ENCODE measurements at regions not wholly inside any gene's neighbourhood (a gene's known extent, or its start where the extent isn't known, plus 50 kb on each side); places are given as distances from the start of the nearest gene placed in this dataset.

- H3K9me3 Mint-ChIP-seq (ENCODE audit: low read depth) = no peaks in the 10 kb centered on the region
- ChIA-PET POLR2A (no interaction called here), CTCF (no interaction called here)
- H3K4me3 Mint-ChIP-seq = no peak overlapping the region
- H3K27me3 Mint-ChIP-seq = peaks cover 2% of the 10 kb centered on the region
- no peaks in the 10 kb centered on the region for H3K36me3 Mint-ChIP-seq (ENCODE audit: low read depth)
- H3K4me1 Mint-ChIP-seq = no peaks in the 10 kb centered on the region
- no peak overlapping the region for H3K27ac Mint-ChIP-seq
- DNase-seq = no peak
- intact Hi-C loops (cut with DNase I, micrococcal nuclease) = loop anchor here in 1 of 2 experiments (5.0 kb wide), 1 partner anchor 201 kb away; no protein-coding TSS in a partner anchor
- no peak for ATAC-seq
Observed at GRCh38 chr5:115386657-115387056, 90.2 kb upstream of the CCDC112 start.

DNA sequence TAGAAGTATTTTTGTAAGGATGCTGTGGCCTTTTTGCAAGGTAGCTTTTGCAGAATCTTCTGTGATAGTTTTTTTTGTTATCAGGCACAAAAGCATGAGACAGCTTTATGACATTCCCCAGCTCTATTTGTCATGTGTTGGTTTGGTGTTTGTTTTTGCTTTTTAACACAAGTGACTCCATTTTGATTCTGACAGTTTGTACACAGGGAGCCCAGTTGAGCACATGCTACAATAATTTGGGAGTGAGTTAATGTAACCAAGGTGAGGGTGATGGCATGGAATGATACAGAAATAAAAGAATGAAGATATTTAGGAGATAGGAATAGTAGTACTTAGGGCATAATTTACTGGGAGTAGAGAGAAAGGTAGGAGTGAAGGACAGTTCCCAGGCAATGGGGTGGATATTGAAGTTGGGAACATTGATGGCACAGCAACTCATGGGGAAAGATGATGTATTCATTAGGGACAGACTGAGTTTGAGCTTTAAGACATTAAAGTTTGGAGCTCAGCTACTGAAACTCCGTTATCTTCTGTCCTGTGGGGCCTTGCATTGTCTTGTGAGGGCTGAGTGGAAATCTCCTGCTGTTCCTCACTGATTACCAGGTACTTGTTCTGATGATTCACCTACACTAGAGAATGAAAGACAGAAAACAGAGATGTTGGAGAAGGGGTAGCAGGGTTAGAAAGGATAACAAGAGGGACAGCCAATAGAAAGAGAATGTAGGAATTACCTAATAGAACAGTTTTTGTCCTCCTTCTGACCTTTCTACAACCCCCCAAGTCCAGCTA lies 88.3 kb upstream of the CCDC112 start:
- H3K9me3 Mint-ChIP-seq (ENCODE audit: low read depth) = no peaks in the 10 kb centered on the region
- POLR2A ChIA-PET = no interaction called here

DNA sequence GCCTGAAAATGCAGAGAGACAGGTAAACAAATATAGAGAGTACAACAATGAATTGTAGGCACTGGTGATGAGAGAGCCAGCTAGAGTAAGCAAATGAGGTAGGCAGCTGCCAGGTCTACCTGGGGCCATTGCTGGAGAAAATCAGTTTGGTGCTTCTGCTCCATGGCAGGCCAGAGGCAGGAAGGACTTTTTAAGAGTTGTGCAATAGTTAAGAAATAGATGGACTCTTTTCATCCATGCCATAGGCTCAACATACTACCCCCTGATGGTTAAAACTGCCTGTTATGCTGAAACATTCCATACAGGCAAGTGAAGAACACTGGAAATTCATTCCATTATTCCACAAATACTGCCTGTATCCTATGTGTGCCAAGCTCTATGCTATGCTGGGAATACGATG lies 86.5 kb upstream of the CCDC112 start:
- Mint-ChIP-seq H3K36me3 (ENCODE audit: low read depth) (no peaks in the 10 kb centered on the region), H3K27ac (no peak overlapping the region), H3K9me3 (ENCODE audit: low read depth) (no peaks in the 10 kb centered on the region), H3K4me1 (peaks cover 7% of the 10 kb centered on the region), H3K27me3 (peaks cover 2% of the 10 kb centered on the region), H3K4me3 (no peak overlapping the region)
- ChIA-PET POLR2A (no interaction called here), CTCF (no interaction called here)
- intact Hi-C loops (cut with DNase I, micrococcal nuclease) = no loop called here
- DNase-seq (no peak), ATAC-seq (no peak)

More for the DNA sequence above, 88.3 kb upstream of the CCDC112 start:
- Mint-ChIP-seq H3K27ac (no peak overlapping the region), H3K36me3 (ENCODE audit: low read depth) (no peaks in the 10 kb centered on the region), H3K27me3 (peaks cover 2% of the 10 kb centered on the region), H3K4me1 (peaks cover under 1% of the 10 kb centered on the region), H3K4me3 (no peak overlapping the region)
- no peak for ATAC-seq
- intact Hi-C loops (cut with DNase I, micrococcal nuclease) = loop anchor here in 1 of 2 experiments (5.0 kb wide), 1 partner anchor 203 kb away; no protein-coding TSS in a partner anchor
- CTCF ChIA-PET = no interaction called here
- no peak for DNase-seq

DNA sequence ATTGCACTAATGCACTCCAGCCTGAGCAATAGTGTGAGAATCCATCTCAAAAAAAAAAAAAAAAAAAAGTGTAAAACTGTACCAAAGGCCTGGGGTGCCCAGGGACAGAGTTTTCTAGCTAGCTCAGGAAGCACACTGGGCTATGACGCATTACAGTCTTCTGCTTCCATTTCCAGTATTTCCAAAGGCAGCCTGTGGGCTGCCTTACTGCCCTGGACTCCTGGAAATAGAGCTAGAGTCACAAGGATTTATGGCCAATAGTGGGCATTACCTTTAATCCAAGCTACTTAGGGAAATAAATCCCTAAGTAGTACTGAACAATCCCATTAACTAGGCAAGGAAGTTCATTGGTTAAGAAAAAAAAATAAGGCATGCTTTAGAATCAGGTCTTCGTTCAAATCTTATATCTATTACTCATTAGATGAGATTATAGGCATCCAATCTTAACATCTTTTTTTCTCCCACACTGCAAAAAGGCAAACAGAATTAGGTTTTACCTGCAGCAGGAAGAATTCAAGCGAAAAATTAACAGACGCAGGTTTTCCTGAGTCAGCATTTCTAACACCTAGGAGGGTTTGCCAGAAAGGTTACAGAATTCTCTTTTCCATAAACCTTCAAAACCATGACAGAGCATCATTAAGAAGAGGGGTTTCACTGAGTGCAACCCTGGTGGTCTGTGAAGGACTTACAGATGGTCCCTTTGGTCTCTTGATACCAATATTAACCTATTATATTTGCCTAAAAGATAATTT lies 85.6 kb upstream of the CCDC112 start:
- H3K36me3 Mint-ChIP-seq (ENCODE audit: low read depth) = no peaks in the 10 kb centered on the region

DNA sequence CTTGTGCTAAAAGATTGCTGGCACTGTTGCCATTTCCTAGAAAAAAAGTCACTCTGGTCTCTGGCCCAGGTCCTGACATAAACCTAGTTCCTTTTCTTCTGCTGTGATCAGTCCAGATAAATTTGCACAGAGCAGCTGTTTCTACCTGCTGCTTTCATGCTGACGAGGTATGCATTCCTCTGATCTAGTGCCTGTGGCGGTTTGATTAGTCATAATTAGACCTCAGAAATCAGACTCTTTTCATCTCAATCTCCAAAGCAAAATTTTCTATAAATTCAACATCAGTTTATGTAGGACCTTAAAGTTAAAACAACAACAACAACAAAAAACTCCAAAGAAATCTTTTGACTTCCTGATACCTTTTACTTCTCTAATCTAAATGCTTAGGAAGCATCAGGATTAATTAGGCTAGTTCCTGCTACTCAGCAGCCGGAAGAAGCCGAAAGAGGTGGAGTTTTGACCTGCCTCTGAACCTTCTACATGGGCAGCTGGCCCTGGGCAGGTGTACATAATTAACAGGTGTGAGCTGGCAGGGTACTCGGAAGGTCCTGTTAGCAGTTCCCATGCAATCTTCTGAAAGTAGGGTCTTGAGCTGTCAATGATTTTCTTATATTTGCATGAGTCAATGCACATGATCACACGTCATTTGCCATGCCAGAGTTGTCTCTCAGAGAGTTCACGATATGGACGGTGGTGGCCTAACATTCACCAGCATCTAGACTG lies 83.3 kb upstream of the CCDC112 start:
- DNase-seq (peak; percentile 16), ATAC-seq (peak; percentile 83)
- Mint-ChIP-seq H3K4me1 (peaks cover 14% of the 10 kb centered on the region), H3K4me3 (no peak overlapping the region), H3K36me3 (ENCODE audit: low read depth) (no peaks in the 10 kb centered on the region), H3K27ac (no peak overlapping the region), H3K9me3 (ENCODE audit: low read depth) (no peaks in the 10 kb centered on the region), H3K27me3 (peaks cover 9% of the 10 kb centered on the region)
- ChIA-PET CTCF (interaction anchor here (1.5 kb wide), 1 partner anchor 10 kb away, joined by 4 read pairs; no protein-coding TSS in a partner anchor), POLR2A (interaction anchor here (0.6 kb wide), 1 partner anchor 188 kb away, joined by 5 read pairs; no protein-coding TSS in a partner anchor)
- intact Hi-C loops (cut with DNase I, micrococcal nuclease) = loop anchor here in 1 of 2 experiments (5.0 kb wide), 1 partner anchor 193 kb away; no protein-coding TSS in a partner anchor

More for the DNA sequence above, 85.6 kb upstream of the CCDC112 start:
- no peaks in the 10 kb centered on the region for H3K9me3 Mint-ChIP-seq (ENCODE audit: low read depth)
- peaks cover 14% of the 10 kb centered on the region for H3K4me1 Mint-ChIP-seq
- H3K27me3 Mint-ChIP-seq = peaks cover 2% of the 10 kb centered on the region
- CTCF ChIA-PET = interaction anchor here (0.6 kb wide), 1 partner anchor 603 kb away, joined by 3 read pairs; no protein-coding TSS in a partner anchor
- H3K27ac Mint-ChIP-seq = no peak overlapping the region
- ATAC-seq = no peak
- DNase-seq = no peak
- intact Hi-C loops (cut with DNase I, micrococcal nuclease) = no loop called here
- POLR2A ChIA-PET = no interaction called here
- H3K4me3 Mint-ChIP-seq = no peak overlapping the region

DNA sequence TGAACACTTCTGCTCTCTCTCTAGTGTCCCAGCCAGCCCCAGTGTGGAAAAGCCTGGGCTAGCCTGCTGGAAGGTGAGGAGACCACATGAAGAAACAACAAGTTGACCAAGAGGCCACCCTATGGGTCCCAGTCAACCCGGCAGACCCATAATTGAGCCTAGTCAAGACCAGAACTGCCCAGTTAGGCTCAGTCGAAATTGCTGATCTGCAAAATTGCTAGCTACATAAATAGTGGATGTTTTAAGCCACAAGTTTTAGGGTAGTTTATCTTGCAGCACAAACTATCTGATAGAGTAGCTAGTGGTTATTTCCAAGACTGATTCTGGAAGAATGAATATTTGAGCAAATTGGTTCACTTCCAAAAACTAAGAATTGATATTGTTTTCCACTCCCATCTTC lies 82.3 kb upstream of the CCDC112 start:
- Mint-ChIP-seq H3K9me3 (ENCODE audit: low read depth) (no peaks in the 10 kb centered on the region), H3K36me3 (ENCODE audit: low read depth) (no peaks in the 10 kb centered on the region), H3K4me1 (peaks cover 14% of the 10 kb centered on the region), H3K27me3 (peaks cover 9% of the 10 kb centered on the region), H3K27ac (no peak overlapping the region), H3K4me3 (no peak overlapping the region)
- POLR2A ChIA-PET = no interaction called here
- CTCF ChIA-PET = no interaction called here
- no peak for DNase-seq
- intact Hi-C loops (cut with DNase I, micrococcal nuclease) = loop anchor here in 1 of 2 experiments (5.0 kb wide), 1 partner anchor 194 kb away; no protein-coding TSS in a partner anchor
- ATAC-seq = no peak

DNA sequence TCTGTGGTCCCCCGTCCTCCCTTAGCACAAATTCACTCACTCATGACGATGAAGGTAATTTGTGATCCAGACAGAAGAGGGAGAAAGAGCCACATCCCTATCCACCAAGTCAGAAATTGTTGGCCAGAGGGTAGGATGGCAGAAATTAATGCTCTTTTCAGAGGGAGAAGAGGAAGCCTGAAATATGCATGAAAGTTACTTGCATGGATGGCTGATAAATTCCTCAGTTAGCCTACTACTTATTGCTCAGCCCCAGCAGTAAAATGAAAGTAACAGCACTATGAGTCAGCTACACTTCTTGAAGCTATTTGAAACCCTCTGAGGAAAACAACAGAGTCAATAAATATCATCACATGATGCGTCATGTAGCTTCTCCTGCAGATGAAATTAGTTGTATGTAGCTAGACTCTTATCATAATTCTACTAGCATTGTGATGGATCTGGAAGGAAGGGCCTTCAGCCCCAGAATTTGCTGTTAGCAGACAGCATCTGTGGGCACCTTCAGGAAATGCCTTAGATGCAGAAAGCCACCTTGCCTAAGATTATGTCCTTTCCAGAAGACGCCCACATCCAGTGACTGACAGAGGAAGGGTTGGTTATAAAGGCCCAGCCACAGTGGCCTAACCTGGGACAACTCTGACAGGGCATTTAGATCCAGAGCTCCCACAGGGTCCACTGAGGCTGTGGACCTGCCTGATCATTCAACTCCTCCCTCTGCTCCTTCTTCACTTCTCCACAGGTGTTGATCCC lies 81.2 kb upstream of the CCDC112 start:
- no peak overlapping the region for H3K4me3 Mint-ChIP-seq
- DNase-seq (no peak), ATAC-seq (peak; percentile 87)
- ChIA-PET CTCF (interaction anchor here (1.0 to 1.5 kb wide), 2 partner anchors 14 to 197 kb away, joined by 3 read pairs; no protein-coding TSS in a partner anchor), POLR2A (no interaction called here)
- H3K36me3 Mint-ChIP-seq (ENCODE audit: low read depth) = no peaks in the 10 kb centered on the region
- H3K27ac Mint-ChIP-seq = no peak overlapping the region
- peaks cover 14% of the 10 kb centered on the region for H3K4me1 Mint-ChIP-seq
- no peaks in the 10 kb centered on the region for H3K9me3 Mint-ChIP-seq (ENCODE audit: low read depth)
- H3K27me3 Mint-ChIP-seq = peaks cover 9% of the 10 kb centered on the region
- intact Hi-C loops (cut with DNase I, micrococcal nuclease) = loop anchor here in 1 of 2 experiments (2.0 to 5.0 kb wide), 2 partner anchors 47 to 195 kb away; no protein-coding TSS in a partner anchor

GRCh38 chr5:115375893-115376292 lies 79.4 kb upstream of the CCDC112 start:
- H3K4me1 Mint-ChIP-seq = peaks cover 14% of the 10 kb centered on the region
- POLR2A ChIA-PET = no interaction called here
- H3K36me3 Mint-ChIP-seq (ENCODE audit: low read depth) = no peaks in the 10 kb centered on the region
- H3K27ac Mint-ChIP-seq = no peak overlapping the region
- H3K9me3 Mint-ChIP-seq (ENCODE audit: low read depth) = no peaks in the 10 kb centered on the region
- ATAC-seq = no peak
- no peak overlapping the region for H3K4me3 Mint-ChIP-seq
- H3K27me3 Mint-ChIP-seq = peaks cover 9% of the 10 kb centered on the region
- CTCF ChIA-PET = interaction anchor here (1.2 to 1.6 kb wide), 2 partner anchors 20 to 199 kb away, joined by 3 to 4 read pairs; no protein-coding TSS in a partner anchor
- intact Hi-C loops (cut with DNase I, micrococcal nuclease) = loop anchor here in 1 of 2 experiments (2.0 to 5.0 kb wide), 2 partner anchors 45 to 196 kb away; no protein-coding TSS in a partner anchor
- no peak for DNase-seq

DNA sequence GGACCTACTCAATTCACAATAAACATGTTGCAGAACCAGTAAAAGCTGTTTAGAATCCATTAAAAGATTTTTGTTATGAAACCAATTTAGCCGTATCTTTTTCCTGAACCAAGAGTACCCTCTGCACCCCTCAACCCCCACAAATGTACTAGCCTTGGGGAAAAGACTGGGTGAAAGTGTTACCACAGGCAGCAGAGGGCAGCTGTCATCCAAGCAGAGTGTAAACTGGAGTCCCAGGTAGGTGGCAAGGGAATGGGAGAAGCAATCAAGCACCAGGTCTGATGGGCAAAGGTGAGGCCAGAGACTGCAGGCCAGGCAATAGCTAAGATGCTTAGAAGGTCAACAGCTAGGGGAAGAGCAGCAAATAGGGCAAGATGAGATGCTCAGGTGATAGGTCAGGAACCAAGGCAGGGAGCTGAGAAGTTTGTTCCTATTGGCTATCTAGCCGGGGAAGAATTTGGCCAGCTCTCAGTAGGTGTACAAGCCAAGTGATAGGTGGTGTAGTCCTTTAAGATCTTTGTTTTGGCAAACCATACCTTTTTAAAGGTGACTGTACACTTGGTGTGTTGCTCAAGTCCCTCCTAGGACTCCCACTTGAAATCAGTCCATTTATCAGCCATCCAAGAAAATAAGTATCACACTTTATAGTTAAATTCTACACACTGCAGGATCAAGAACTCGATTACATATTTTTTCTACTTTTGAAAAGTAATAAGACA lies 77.8 kb upstream of the CCDC112 start:
- Mint-ChIP-seq H3K27me3 (peaks cover 9% of the 10 kb centered on the region), H3K4me3 (no peak overlapping the region), H3K27ac (no peak overlapping the region), H3K36me3 (ENCODE audit: low read depth) (no peaks in the 10 kb centered on the region), H3K4me1 (peaks cover 11% of the 10 kb centered on the region), H3K9me3 (ENCODE audit: low read depth) (no peaks in the 10 kb centered on the region)
- ChIA-PET POLR2A (no interaction called here), CTCF (interaction anchor here (0.7 to 1.6 kb wide), 3 partner anchors 36 to 213 kb away, joined by 3 to 4 read pairs (median 3); no protein-coding TSS in a partner anchor)
- intact Hi-C loops (cut with DNase I, micrococcal nuclease) = no loop called here
- DNase-seq = no peak
- no peak for ATAC-seq

- Mint-ChIP-seq H3K4me3 (no peak overlapping the region), H3K36me3 (ENCODE audit: low read depth) (no peaks in the 10 kb centered on the region), H3K4me1 (no peaks in the 10 kb centered on the region), H3K27me3 (peaks cover 7% of the 10 kb centered on the region), H3K27ac (no peak overlapping the region), H3K9me3 (ENCODE audit: low read depth) (no peaks in the 10 kb centered on the region)
- ChIA-PET CTCF (interaction anchor here (1.2 kb wide), 1 partner anchor 63 kb away, joined by 4 read pairs; no protein-coding TSS in a partner anchor), POLR2A (interaction anchor here (0.6 kb wide), 1 partner anchor 62 kb away, joined by 3 read pairs; no protein-coding TSS in a partner anchor)
- intact Hi-C loops (cut with DNase I, micrococcal nuclease) = no loop called here
- ATAC-seq = no peak
- no peak for DNase-seq
Observed at GRCh38 chr5:115372146-115372545, 75.7 kb upstream of the CCDC112 start.
